Kidney glomerular epithelial cell (primary cell): ENCODE measurements at regions not wholly inside any gene's neighbourhood (a gene's known extent, or its start where the extent isn't known, plus 50 kb on each side); places are given as distances from the start of the nearest gene placed in this dataset.

Experiments used
- DNase-seq: peaks from one replicate; lab custom pipeline; 2025; lab: John Stamatoyannopoulos, UW

DNA sequence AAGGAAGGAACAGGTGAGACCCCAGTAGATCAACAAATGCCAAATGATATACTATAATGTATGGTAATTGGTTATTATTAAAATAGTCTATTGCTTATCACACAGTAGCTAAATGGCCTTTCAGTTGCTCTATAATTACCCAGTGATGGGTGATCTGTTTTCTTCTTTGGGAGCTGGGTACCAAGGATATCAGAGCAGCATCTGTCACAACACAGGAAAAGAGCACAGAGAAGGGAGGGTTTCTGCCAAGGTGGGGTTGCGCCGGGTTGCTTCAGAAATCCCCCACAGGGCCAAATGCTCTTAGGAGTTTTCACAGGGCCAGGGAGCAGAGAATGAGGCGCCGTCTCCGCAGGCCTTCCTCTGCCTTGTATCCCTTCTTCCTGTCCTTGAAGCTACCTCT lies 469.4 kb downstream of the INSC start:
- no peak for DNase-seq

DNA sequence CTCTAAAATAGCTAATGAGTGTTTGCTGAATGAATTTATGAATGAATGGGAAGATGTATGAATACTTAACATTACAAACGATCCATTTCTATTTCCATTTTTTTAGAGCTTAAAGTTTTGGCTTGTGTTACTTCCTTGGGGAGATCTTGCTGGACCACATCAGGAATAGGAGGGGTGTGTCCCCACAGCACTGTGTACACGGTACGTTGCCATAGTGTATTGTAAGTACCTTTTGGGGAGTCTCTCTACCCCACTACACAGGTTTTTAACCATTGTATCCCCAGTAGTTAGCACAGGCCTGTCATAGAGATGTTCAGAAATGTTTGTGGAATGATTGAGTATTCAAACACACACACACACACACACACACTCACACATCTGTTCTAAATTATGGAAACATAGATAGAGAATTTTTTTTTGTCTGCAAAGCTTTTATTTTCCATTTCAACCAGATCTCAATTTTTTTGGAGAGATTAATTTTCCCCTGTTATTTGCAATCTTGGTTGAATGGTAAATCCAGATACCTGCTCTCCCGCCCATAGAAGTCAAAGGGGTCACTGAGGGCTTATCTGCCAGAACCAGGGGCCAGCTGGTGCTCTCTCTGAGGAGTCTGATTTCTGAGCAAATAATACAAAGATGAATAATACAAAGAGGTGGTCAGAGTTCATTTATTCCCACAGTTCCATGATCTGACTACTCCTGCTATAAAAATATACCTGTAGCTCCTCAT lies 471.0 kb downstream of the INSC start:
- DNase-seq = no peak

DNA sequence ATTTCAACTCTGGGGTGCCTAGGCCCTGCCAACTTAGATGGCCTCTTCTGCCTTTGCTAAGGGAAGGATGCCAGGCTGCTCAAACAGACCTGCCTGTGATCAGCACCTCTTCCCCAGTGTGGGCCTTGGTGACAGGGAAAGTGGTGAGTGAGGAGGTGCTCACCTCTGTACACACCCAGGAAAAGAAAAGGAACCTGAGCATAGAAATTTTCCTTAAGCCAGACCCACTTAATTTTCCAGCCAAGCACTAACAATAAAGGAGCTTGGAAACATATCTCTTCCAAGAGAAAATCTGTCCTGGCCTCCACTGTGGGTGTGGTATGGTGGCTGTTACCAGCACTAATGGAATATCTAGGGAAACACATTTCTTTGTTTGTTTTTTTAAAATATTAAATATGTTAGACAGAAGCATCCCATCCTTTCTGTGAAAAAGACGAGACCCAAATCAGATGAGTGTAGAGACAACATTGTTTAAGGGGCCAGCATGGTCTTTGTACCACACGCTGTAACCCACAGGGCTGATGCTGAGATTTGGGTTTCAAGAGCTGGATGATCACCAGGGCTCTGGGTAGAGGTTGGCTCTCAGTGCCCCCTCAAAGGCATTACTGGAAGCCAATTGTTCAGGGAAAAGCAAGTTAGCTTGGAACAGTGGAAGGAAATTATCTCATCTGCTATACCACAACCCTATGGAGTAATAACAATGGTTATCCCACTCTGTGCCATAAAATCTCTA lies 472.2 kb downstream of the INSC start:
- DNase-seq = no peak

DNA sequence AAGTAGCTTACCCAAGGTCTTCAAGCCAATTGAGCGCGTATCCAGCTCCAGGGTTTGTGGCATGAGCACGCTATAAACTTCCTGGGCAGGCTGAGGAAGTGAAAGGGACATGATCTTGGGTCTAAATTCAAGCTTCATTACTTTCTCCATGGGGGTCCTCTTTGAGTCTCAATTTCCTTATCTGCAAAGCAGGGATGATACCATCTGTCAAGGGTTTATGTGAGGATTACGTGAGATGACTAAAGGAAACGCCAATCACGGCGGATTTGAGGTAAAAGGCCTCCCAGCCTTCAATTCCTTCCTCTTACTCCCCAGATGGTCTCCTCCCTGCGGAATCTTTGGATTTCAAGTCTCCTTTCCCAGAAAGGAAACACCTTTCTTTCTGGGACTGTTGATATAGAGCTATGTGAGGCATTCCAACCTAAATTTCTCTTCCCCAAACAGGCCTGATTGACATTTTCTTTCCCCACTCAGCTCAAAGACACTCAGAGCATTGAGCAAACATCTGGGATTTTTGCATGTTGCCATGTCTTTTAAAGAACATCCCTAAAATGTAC lies 474.4 kb downstream of the INSC start:
- DNase-seq = no peak

DNA sequence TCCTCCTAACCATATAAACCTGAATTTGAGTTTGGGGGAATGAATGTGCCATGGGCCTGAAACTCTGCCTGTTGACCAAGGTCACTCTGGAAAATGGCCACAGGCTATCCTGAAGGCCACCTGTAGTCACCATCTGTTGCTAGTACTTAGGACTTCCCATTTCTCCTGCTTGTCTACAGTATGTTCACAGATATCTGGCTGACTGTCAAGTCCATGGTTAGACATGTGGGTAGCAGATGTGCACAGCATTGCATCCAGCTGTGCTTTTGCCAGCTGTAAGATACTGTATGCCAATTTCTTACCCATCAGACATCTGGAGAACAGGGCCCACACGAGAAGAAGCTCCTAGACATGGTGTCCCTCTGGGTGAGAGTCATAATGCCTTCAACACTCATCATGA lies 475.4 kb downstream of the INSC start:
- no peak for DNase-seq

DNA sequence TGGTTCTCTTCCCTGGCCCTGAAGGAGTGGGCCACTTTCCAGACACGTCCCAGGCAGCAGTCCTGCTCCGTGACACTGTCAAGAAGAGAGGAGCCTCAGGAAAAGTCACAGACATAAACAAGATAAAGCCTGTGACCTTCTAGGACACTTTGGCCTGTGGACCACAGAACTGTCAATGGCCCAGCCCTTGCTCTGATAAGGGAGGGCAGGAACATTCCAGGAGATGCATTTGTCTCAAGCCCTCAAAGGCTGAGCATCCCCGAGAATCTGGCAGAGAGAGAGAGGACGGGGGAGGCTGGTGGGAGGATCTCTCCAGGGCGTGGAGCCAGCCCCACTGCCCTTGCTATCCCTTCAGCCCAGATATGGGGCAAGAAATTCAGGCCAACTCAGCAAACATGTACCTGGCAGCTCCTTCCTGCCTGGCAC lies 476.4 kb downstream of the INSC start:
- no peak for DNase-seq

DNA sequence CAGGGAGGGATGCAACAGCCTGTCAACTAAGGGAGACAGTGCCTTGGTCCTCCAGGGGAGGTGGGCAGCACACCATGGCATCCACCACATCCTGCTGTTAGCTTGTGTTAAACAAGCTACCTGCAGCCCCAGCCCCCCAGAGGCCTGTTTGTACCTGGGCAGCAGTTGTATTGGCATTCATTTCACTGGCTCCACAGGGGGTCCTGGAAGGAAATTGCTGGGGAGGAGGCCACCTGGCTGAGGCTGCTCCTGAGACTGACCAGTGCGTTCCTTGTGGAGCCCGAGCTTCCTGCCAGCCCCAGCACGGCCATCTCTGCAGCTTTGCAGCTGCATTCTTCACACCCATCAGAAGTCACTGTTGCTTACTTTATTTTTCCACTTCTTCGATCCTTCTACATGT lies 479.9 kb downstream of the INSC start:
- no peak for DNase-seq

DNA sequence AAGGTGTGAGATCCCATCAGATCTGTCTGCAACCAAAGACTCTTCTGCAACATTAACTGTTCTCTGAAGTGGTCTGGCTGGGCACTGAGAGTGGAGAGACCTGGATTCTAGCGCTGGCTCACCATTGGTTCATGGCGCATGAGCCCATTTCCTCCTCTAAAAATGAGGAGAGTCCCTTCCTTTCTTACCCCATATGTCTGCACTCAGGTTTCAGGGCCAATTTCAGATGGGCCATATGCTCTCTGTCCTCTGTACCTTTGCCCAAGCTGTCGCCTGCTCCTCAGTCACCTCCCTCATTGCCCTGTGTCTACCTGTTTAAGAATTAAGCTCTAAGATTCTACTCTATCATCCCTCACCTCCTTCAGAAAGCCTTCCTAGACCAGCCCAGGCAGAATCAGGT lies 484.7 kb downstream of the INSC start:
- no peak for DNase-seq

DNA sequence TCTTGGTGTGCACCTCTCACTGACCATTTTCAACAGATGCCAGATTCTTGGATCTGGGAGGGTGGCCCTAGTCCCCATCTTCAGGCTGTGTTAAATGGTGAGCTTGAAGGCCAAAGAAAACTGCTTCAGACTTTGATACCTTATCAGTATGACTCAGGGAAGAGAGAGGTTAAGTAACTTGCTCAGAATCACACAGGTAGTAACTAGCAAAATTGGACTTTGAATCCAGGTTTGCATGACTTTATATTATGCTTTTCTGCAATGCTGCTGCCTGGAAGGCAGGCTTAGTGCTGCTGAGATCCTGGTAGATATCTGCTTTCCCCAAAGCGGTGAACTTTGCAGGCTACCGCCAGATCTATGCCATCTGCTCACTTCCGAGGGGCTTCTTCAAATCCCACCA lies 487.3 kb downstream of the INSC start:
- no peak for DNase-seq

DNA sequence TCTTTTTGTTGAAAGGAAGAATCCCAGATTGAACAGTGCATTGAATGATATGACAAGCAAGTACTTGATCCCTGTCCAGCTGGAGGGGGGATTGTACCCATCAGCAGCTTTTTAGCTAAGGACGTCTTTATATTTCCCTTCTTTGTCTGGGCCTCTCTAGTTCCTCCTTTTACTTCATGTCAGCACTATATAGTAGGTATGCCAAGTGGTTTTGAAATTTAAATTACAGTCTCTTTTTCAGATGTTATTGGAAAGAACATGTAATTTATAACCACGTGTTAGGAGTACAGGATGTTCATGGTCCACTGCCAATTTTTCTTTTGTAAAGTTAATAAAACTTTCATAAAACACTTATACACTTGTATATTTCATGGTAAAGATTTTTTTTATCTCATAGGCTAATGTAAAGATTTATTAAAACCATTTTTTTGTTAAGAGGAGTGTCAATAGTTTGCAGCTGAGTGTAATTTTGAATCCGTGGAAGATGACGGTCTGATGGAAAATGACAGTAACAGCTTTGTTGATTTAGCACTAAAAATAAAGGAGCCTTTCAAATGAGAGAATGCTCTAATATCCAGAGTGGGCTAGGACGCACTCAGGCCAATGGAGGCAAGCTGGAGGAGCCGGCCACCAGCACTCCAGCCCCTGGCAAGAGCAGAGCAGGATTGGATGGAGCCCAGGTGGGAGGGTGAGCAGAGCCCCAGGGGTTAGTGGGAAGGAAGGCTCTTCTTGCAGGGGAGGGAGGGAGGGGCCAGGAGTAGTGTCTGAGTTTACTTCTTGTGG lies 488.3 kb downstream of the INSC start:
- DNase-seq = no peak

DNA sequence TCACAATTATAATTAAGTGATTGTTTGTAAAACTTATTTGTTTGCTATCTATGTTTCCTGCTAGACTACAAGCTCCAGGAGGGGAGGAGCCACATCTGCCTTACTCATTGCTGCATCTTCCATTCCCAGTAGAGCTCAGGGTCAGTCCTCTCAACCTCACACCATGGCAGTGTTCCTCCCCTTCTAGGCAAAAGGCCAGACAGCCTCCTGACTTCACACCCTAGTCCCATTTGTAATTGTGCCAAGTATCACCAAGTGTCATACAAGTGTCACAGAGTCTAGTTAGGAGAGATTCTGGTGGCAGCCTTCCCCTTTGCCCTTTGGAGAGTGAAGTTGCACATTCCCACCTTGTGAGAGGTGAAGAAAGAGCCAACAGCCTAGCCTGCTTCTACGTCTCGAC lies 490.4 kb downstream of the INSC start:
- no peak for DNase-seq

DNA sequence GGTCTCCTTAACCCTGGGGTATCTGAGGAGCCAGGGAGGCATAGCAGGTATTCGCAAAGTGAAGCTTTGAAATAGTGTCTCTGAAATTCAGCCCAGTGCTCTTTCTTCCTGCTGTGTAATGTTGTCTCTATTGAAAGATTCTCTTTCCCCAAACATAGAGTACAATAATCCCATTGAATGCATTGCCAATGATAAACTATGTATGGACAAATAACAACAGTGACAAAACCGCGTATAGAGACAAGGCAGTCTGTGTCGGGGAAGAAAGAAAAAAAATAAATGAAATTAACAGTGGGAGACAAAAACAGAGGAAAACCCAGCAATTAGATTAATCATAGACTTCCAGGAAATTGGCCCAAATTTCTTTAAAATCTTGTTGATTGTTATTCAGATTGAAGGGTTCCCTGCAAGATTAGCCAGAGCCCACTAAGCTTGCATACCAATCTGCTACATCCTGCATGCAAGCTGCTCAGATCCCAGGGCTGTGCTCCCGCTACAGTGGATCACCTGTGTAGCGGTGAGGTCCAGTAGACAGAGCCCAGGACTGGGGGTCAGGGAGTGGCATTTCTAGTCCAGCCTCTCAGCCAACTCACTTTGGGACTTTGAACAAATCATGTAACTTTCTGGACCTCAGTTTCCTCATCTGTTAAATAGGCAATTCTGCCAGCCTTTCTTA lies 492.8 kb downstream of the INSC start:
- no peak for DNase-seq

DNA sequence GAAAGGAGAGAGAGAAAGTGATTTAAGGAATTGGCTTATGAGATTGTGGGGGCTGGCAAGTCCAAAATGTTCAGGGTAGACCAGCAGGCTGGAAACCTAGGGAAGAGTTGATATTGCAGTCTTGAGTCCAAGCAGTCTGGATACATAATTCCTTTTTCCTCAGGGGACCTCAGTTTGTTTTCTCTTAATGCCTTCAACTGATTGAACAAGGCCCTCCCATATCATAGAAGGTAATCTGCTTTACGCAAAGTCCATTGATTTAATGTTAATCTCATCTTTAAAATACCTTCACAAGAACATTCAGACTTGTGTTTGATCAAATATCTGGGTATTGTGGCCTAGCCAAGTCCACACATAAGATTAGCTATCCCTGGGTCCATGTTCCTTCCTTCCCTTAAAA lies 494.7 kb downstream of the INSC start:
- no peak for DNase-seq

DNA sequence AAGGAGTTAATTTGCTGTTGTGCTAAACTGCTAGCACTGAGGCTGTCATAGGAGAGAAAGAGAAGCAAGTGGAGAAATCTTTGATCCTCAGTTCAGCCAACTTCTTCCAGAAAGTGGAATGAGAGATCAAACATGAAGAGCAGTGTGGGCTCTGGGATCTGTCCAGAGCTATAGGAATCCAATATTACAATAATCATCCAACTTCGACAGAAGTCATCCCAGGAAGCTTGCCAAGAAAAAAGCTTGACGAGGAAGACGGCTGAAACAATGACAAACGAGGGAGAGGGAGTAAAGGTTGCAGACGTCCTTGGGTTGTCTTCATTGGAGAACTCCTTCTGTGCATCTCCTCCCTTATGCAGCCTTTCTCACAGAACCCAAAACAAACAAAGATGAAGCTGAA lies 496.2 kb downstream of the INSC start:
- DNase-seq = no peak

DNA sequence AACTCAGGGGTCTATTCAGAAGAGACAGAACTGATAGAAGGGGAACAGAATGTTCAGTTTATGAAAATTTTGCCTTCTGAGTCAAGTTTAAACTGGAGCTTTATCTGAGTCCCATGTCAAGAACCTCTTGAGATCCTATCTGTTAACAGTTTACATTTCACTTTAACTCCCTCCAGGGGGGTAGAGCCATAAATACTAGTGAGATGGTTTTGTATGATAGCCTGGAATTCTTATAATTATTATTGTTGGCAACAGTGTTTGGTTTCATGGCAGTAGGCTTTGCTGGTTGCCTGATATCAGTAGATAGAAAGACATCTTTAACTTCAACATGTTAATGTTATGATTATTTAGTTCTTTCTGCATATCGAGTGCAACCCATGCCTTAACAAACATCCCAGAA lies 498.5 kb downstream of the INSC start:
- DNase-seq = no peak

DNA sequence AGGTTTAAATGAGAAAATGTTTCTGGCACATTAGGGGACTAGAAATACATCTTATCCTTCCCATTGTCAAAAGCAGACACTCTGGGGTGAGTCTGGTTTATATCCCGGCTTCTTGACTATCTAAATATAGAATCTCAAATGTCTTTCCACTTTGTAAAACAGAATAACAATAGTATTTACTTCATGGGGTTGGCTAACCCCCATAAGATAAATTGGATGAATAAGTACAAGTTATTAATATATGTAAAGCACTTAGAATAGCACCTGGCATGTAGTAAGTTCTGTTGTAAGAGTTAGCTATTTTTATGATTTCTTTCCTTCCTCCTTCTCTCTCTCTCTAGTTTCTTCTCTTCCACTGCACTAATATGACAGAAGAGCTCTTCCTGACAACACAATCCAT lies 499.1 kb downstream of the INSC start:
- DNase-seq = no peak

DNA sequence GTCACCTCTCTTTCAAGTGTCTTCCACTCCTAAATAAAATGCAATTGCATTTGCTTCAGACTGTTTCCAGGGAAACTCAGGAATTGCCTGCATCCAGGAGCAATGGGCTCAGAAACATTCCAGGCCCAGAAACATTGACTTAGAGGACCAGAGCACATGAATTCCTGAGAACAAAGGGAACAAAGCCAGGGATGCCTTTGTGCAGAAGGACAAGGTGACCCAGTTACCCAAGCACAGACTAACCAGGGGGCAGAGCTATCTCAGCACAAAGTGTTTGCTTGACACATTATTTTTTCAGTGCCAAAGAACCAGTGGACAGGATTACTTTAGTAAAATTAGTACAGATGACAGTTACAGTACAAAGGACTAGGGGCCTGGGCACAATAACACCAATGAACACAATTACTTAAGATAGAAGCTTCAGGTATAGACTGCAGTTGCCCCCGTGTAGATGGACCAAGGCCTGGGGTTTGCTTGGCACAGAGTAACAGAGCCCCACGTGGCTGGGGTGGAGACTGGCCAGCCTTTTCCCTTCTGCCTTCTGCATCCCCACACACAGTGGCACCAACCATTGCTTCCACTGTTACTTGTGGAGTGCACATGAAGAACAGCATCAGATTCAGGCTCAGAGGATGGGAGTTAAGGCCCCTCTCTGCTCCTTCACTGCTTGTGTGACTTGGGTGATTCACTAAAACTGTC lies 500.8 kb downstream of the INSC start:
- DNase-seq = no peak

DNA sequence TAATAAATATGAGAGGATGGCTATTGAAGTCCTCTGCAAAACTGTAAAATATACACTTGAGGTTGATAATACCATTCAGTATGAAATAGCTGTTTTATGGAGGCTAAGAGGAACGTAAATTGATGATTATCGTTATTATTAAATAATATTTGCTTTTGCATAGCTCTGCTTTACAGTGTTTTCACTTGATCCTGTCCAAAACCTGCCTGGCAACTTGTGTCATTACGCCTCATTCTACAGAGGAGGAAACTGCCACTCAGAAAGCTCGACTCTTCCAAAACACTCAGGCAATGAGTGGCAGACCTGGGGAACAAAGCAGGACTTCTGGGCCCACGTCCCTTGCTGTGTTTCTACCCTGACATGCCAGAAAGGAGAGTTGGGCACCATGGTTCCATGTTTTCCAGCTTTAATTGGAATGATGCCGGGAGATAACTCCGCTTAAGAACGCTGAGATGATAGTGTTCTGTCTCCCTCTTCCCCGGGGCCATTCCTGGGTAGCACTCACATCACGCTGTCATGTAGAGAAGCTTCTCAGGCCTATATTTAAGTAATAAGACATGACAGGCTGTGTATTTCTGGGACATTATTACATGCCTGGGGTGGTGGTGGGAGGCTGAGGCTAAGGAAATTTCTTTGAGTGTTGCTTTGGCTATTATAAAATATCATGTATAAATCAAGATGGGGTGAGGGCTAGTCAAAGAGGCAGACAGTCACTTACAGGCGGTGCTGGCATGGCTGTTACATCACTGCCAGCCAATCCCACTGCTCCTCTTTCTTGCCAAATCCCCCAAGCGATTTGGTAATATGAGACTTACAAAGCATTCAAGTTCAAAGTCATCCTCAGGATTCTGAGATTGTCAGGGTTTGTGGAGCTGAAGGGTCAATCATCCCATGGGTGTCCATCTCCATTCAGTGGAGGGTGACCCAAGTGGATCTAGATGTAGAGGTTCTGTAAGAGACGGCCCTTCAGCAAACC lies 501.7 kb downstream of the INSC start:
- no peak for DNase-seq

DNA sequence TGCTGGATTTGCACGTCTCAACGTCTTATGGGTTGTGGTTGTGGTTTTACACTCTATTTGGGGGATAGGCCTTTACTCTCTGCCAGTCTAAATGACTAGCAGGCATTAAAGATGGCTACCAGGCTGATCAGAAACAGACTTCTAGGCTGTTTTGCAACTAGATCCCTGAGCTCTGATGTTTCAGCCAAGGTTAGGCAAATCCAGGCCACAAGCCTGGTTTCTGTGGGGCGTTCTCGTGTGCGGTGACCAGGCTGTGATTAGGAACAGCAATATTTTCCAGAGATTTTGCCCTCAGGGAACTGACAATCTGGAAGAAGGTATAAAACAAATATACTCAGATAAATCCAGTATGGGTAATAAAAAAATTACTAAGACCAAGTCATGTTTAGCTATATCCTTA lies 502.4 kb downstream of the INSC start:
- DNase-seq = no peak

DNA sequence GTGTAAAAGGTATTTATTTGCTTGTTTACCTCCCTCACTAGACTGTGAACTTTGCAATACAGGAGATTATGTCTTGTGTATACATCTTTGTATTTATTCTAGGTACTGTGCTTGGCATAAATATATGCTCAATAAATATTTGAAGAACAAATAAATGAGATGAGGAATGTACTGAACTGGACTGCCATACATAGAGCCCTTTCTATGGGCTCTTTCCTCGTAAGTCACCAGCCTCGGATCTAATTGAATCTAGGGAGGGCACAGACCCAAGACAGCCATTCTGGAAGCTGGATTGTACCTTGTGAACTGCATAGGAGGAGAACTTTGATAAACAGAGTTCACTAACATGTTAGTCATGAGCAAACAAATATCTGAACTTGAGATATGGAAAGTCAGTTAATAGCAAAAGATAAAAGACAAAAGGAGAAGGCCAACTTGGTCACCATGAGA lies 503.9 kb downstream of the INSC start:
- DNase-seq = no peak
